NCI-H1048 (cell line): ENCODE measurements at regions not wholly inside any gene's neighbourhood (a gene's known extent, or its start where the extent isn't known, plus 50 kb on each side); places are given as distances from the start of the nearest gene placed in this dataset.

Source experiments
- DNase-seq: peaks from one replicate; lab custom pipeline; 2025; lab: John Stamatoyannopoulos, UW

GRCh38 chr11:103530257-103530656 is 421.0 kb downstream of the DYNC2H1 start:
- no peak for DNase-seq

DNA sequence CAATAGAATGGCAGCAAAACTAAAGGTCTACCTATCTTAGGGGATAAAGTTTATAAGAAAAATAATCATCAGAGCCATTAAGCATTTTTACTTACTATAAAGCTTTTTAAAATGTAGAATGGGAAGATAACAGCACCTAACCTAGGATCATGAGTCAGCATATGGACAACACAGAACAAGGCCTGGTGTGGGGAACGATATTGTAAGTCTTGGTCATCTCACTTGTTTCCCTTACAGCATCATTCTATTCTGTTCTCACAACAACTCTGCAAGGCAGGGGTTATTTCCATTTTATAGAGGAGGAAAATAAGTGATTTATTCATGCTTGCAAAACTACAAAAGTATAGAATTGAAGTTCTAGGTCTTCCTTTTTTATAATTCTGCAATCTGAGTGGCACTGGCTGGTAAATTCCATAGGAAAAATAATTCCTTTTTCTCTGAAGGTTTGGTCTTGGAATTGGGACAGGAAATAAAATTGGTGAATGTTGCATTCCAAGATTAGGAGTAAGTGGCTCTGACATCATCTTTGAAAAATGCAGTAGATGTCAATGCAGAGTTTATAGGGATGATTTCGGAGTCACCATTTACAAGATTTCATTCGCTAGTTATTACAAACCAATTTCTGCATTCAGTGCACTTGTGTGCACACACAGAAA is 423.0 kb downstream of the DYNC2H1 start:
- no peak for DNase-seq

- no peak for DNase-seq
These were observed 425.0 kb downstream of the DYNC2H1 start for GRCh38 chr11:103534191-103534590.

- DNase-seq = no peak
These were observed 425.7 kb downstream of the DYNC2H1 start for GRCh38 chr11:103534959-103535358.

GRCh38 chr11:103536335-103536722 is 427.1 kb downstream of the DYNC2H1 start:
- no peak for DNase-seq

GRCh38 chr11:103537904-103538502 is 428.8 kb downstream of the DYNC2H1 start:
- no peak for DNase-seq

- DNase-seq = no peak
These were observed 429.9 kb downstream of the DYNC2H1 start for GRCh38 chr11:103539166-103539565.

GRCh38 chr11:103541186-103541795 is 432.1 kb downstream of the DYNC2H1 start:
- DNase-seq = no peak

- DNase-seq = no peak
These were observed 433.6 kb downstream of the DYNC2H1 start for GRCh38 chr11:103542851-103543250.

GRCh38 chr11:103543456-103543855 is 434.2 kb downstream of the DYNC2H1 start:
- no peak for DNase-seq

DNA sequence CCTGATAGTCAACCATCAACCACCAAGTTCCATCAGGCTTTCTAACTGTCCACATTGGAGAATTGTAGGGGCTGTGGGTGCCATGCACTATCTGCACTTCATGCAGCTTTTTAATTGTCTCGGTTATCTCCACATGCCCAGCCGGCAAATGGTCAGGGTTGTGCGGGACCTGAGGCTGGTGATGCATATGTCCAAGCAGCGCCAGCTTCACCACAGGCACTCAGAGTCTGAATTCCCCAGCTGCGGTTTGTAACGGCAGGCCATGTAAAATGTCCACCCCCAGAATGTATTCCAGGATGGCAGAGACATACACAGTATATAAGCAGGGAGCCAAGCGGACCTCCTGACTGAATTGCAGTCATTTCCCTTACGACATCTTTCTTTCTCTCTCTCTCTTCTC is 435.6 kb downstream of the DYNC2H1 start:
- DNase-seq = no peak

DNA sequence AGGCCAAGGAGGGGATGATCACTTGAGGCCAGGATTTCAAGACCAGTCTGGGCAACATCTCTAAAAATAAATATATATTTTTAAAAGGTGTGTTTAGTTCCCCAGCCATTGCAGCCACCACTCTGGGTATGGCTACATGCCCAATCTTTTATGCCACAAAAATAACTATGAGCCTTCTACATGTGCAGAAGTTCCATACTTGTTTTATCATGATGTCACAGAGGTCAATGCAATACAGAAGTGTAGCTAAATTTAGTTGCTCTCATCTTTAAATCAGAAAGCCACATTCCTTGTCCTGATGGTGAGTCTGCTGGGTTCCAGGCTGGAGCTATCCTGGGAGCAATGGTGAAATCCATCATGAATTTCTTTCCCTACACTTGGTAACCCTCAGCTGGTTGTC is 436.3 kb downstream of the DYNC2H1 start:
- no peak for DNase-seq

DNA sequence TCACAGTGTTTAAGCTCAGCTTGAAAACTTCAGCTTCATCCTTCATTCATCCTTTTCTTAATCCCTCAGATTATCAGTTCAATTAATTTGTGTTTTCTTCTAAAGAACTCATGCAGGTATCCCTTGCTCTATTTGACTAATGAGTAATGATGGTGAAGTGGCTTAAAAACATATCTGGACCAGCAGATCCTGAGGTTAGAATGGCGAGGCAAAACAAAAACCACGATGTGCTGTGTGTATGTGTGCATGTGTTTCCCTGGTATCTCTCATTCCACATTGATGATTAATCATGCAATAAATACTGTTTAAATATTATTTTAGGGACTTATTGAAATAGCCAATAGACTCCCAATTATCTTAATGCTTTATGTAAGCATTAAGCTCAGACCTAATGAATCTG is 437.0 kb downstream of the DYNC2H1 start:
- DNase-seq = no peak

DNA sequence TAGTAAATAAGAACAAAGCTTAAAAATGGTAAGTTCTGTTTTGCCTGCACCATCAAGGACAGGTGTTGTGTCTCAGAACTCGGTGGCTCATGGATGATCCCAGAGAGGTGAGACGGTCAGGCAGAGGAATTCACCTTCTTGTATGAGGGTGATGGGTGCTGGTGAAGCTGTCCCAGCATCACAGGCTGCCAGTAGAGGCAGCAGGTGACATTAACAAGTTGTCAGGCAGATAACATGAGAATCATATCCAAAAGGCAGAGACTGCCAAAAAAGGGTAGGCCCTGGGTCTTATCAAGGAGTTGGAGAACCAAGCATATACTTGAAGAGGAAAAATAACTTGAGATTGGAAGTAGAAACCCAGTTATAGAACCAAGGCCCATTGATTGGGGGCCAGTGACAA is 437.8 kb downstream of the DYNC2H1 start:
- DNase-seq = no peak

DNA sequence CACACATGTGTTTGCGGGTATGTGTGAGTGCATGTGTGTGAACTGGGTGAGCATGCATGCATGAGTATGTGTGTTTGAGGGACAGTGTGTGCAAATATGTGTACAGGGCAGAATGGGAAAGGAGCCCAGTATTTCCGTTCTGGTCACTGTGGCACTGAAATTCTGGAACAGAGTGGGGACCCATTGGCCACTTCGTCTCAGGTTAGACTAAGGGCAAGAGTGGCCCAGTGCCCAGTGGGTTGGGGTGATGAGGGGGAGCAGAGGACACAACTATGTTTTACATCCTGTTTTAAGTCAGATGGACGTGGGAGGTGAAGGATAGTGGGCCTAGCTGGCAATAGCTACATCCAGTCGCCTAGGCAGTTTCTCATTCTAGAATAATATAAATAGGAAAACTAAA is 438.5 kb downstream of the DYNC2H1 start:
- DNase-seq = no peak

DNA sequence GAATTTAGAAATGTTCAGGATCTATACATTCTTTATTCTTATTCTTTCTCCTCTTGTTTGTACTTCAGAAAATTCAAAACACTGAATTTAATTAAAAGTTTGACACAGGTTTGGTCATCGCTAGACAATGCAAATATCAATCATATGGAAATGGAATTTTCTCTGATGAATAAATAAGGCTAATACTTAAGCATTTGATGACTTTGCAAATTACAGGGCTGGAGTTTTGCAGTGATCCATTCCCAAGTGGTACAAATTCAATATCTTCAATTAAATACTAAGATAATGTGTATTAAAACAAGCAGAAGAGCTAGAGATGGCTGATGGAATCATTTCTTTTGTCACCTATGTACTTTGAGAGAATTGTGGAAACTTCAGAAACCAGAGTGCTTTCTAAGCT is 439.6 kb downstream of the DYNC2H1 start:
- DNase-seq = no peak

GRCh38 chr11:103550811-103551210 is 441.6 kb downstream of the DYNC2H1 start:
- DNase-seq = no peak

DNA sequence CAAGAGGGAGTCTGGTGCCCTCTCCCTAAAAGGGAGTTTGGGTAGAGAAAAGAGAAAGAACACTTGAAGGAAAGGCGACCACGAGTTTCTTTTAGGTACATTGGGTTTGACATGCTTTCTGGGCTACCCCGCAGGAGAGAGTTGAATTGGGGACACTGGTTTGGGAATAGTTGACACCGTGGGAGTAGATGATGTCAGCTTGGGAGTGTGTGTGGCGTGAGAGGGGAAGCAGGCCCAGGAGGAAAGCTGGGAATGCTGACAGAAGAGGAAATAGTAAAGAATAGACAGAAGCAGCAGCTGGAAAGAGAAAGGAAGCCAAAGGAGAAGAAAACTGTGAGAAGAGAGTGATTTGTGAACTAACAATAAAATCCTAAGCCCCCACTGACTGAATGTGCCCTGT is 442.9 kb downstream of the DYNC2H1 start:
- DNase-seq = no peak

DNA sequence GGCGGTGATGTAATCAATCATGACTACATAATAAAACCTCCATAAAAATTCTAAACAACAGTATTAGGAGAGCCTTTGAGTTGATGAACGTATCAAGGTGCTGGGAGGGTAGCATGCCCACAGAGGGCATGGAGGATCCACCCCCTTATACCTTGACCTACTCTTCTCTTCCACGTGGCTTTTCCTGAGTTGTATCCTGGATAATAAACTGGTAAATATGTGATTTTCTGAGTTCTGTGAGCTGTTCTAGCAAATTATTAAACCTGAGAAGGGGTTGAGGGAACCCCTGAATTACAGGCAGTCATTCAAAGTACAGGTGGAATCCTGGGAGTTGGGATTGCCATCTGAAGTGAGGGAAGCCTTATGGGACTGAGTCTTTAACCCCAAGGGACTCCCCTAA is 446.9 kb downstream of the DYNC2H1 start:
- DNase-seq = no peak

- no peak for DNase-seq
These were observed 456.9 kb downstream of the DYNC2H1 start for GRCh38 chr11:103566116-103566515.

- no peak for DNase-seq
These were observed 454.7 kb upstream of the DDI1 start for GRCh38 chr11:103581760-103582159.

- DNase-seq = no peak
These were observed 454.0 kb upstream of the DDI1 start for GRCh38 chr11:103582351-103582909.

GRCh38 chr11:103584021-103584420 is 452.4 kb upstream of the DDI1 start:
- DNase-seq = no peak
